Keratinocyte (primary cell): ENCODE measurements at regions not wholly inside any gene's neighbourhood (a gene's known extent, or its start where the extent isn't known, plus 50 kb on each side); places are given as distances from the start of the nearest gene placed in this dataset.

Experiments used
- DNase-seq: peaks from one replicate; pipeline ENCODE4 v3.0.0-alpha.2; 2011; ENCODE audit warnings: low read depth, missing footprints, low spot score
- FAIRE-seq: peaks from 2 replicates; lab custom pipeline; 2011; peaks lifted over from hg19 to GRCh38; lab: Jason Lieb, UNC
- H2AFZ ChIP-seq: 2 replicates; pipeline ENCODE4 v1.6.0; 2012; ENCODE audit warnings: low read length, control low read depth, inconsistent platforms; ENCODE audit not compliant: control insufficient read depth
- H3K27ac ChIP-seq: 2 replicates; pipeline ENCODE4 v1.5.1; 2011; ENCODE audit warnings: low read length; ENCODE audit not compliant: control insufficient read depth, insufficient read depth
- H3K27me3 ChIP-seq: 3 replicates; pipeline ENCODE4 v1.6.0; 2011; ENCODE audit warnings: low read length; ENCODE audit not compliant: control insufficient read depth, insufficient read depth; ENCODE audit errors: extremely low read depth
- H3K36me3 ChIP-seq, 2 experiments: 2 replicates in 1 of 2; 3 replicates in 1 of 2; pipeline ENCODE4 v1.5.1; 2011; ENCODE audit warnings: low read length in 2 of 2, mild to moderate bottlenecking in 1 of 2; ENCODE audit not compliant: control insufficient read depth in 2 of 2, insufficient read depth in 2 of 2; ENCODE audit errors: extremely low read depth in 1 of 2
- H3K4me1 ChIP-seq: 3 replicates; pipeline ENCODE4 v1.5.1; 2011; ENCODE audit warnings: low read length; ENCODE audit not compliant: control insufficient read depth, insufficient read depth; ENCODE audit errors: extremely low read depth
- H3K4me2 ChIP-seq: 3 replicates; pipeline ENCODE4 v1.6.0; 2011; ENCODE audit warnings: low read depth, low read length; ENCODE audit not compliant: control insufficient read depth, insufficient read depth; ENCODE audit errors: extremely low read depth
- H3K4me3 ChIP-seq, 3 experiments: fragments of 200-600 bp in 1 of 3; sonication (generic) in 1 of 3; 2 replicates in 2 of 3; 3 replicates in 1 of 3; pipeline ENCODE4 v1.5.1; 2011 to 2016; ENCODE audit warnings: low read length in 3 of 3, mild to moderate bottlenecking in 3 of 3, control low read depth in 2 of 3, inconsistent platforms in 1 of 3, low read depth in 1 of 3, mixed read lengths in 1 of 3, mixed run types in 1 of 3, moderate library complexity in 1 of 3; ENCODE audit not compliant: control insufficient read depth in 2 of 3, insufficient read depth in 2 of 3; ENCODE audit errors: extremely low read depth in 1 of 3
- H3K79me2 ChIP-seq: 2 replicates; pipeline ENCODE4 v1.6.0; 2012; ENCODE audit warnings: low read length; ENCODE audit not compliant: control insufficient read depth, insufficient read depth
- H3K9ac ChIP-seq: 3 replicates; pipeline ENCODE4 v1.6.0; 2011; ENCODE audit warnings: low read length; ENCODE audit not compliant: control insufficient read depth, insufficient read depth; ENCODE audit errors: extremely low read depth
- H3K9me1 ChIP-seq: 3 replicates; pipeline ENCODE4 v1.6.0; 2011; ENCODE audit warnings: low read length; ENCODE audit not compliant: control insufficient read depth, insufficient read depth; ENCODE audit errors: extremely low read depth
- H3K9me3 ChIP-seq: 2 replicates; pipeline ENCODE4 v1.5.1; 2012; ENCODE audit warnings: low read depth, low read length; ENCODE audit not compliant: control insufficient read depth
- H4K20me1 ChIP-seq: 3 replicates; pipeline ENCODE4 v1.6.0; 2011; ENCODE audit warnings: low read length; ENCODE audit not compliant: control insufficient read depth, insufficient read depth; ENCODE audit errors: extremely low read depth
- EZH2 ChIP-seq: IDR thresholded peaks from one replicate; pipeline ENCODE4 v1.6.1; 2012; ENCODE audit warnings: inconsistent platforms, mild to moderate bottlenecking, low read length, moderate library complexity
- dilution Hi-C: fragments of 300-500 bp; cut with MboI; formaldehyde crosslinking; loops from one replicate; pipeline ENCODE4 v1.7.0; 2020; ENCODE audit warnings: low sequenced_read_pairs; ENCODE audit not compliant: extremely low pct_ligation_motif_present
- TF ChIP-seq, protein P1 (sequence below), 3 experiments: IDR thresholded peaks in 1 of 3; conservative IDR thresholded peaks in 1 of 3; optimal IDR thresholded peaks in 1 of 3; 2 replicates in 2 of 3; 3 replicates in 1 of 3; pipeline versions ENCODE3 to v1.5.1; 2011; ENCODE audit warnings: low read length in 3 of 3, mild to moderate bottlenecking in 3 of 3, moderate library complexity in 2 of 3, control low read depth in 1 of 3, inconsistent platforms in 1 of 3; ENCODE audit not compliant: insufficient read depth in 2 of 3; ENCODE audit errors: extremely low read depth in 1 of 3

DNA sequence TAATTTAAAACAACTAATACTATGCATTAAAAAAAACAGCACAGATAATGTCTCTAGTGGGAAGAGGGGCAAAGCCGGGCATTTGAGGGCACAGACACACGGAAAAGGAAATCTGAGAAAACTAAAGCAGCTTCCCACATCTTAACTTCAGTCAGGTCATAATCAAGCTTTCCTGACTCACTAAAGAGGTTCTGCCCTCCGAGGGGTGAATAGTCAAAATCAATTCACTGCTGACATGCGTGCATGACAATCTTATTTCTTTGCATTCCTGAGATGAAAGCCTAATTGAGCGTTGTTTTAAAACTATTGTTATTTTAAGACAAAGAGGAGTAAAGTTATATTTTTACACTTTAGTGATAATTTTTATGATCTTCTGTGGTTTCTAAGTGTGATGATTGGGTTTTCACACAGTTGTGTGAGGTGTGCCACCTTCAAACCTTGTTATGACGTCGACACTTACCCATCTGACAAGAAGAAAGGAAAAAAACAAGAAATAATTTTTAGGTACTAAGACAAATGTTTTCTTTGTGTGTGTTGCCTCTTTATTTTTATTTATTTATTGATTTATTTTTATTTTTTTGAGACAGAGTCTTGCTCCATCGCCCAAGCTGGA, 90.9 kb downstream of the GATA6 start:
- dilution Hi-C loops, result no loop called here
- H3K36me3 ChIP-seq, result no peaks in the 10 kb centered on the region
- no peak overlapping the region for H3K4me2 ChIP-seq
- no peaks in the 10 kb centered on the region for H3K9me1 ChIP-seq
- DNase-seq, result no peak
- no peaks in the 10 kb centered on the region for H3K4me1 ChIP-seq
- H3K4me3 ChIP-seq, result no peak overlapping the region
- H3K27ac ChIP-seq, result no peak overlapping the region
- no peaks in the 10 kb centered on the region for H3K79me2 ChIP-seq
- H3K9ac ChIP-seq, result no peak overlapping the region
- no peak for TF ChIP-seq EZH2
- TF ChIP-seq, protein P1, sequence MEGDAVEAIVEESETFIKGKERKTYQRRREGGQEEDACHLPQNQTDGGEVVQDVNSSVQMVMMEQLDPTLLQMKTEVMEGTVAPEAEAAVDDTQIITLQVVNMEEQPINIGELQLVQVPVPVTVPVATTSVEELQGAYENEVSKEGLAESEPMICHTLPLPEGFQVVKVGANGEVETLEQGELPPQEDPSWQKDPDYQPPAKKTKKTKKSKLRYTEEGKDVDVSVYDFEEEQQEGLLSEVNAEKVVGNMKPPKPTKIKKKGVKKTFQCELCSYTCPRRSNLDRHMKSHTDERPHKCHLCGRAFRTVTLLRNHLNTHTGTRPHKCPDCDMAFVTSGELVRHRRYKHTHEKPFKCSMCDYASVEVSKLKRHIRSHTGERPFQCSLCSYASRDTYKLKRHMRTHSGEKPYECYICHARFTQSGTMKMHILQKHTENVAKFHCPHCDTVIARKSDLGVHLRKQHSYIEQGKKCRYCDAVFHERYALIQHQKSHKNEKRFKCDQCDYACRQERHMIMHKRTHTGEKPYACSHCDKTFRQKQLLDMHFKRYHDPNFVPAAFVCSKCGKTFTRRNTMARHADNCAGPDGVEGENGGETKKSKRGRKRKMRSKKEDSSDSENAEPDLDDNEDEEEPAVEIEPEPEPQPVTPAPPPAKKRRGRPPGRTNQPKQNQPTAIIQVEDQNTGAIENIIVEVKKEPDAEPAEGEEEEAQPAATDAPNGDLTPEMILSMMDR (optimal IDR thresholded peaks at IDR 0.05 in 1 of 3, IDR thresholded peaks at IDR 0.05 in 1 of 3, conservative IDR thresholded peaks at IDR 0.05 in 1 of 3; ENCODE audit: extremely low read depth in 1 of 3, insufficient read depth in 2 of 3, low read length in 3 of 3), result no peak
- no peak for FAIRE-seq
- no peaks in the 10 kb centered on the region for H3K27me3 ChIP-seq
- H3K9me3 ChIP-seq, result no peaks in the 10 kb centered on the region
- no peaks in the 10 kb centered on the region for H4K20me1 ChIP-seq
- H2AFZ ChIP-seq, result no peak overlapping the region

DNA sequence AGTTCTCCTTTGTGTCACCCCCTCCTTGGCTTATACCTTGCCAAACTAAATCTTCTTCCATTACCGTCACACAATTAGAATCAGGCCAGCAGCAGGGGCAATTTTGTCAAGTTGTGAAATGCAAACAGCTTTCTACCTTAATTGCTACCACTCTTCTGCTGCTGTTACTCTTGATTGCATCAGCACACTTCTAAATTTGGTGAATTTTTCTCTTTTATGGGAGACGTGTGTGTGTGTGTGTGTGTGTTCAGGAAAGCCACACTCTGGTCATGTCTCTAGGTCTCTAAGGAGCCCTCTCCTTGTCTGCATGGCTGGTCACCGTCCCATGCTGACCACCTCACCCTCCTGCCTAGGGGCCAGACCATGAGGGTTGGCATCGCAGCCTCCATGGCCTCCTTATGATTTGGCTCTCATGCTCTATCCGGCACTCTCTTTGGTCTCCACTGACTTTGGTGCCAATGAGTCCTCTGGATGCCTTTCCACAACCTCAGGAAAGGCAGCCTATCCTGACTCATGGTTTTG, 87.7 kb downstream of the GATA6 start:
- dilution Hi-C loops, result no loop called here
- Histone ChIP-seq H2AFZ (no peak overlapping the region), H3K4me2 (no peak overlapping the region), H3K27ac (no peak overlapping the region), H3K4me3 (no peak overlapping the region), H3K9me3 (no peaks in the 10 kb centered on the region), H3K36me3 (no peaks in the 10 kb centered on the region), H3K79me2 (no peaks in the 10 kb centered on the region), H4K20me1 (no peaks in the 10 kb centered on the region), H3K9ac (no peak overlapping the region), H3K4me1 (no peaks in the 10 kb centered on the region), H3K27me3 (peaks cover 3% of the 10 kb centered on the region), H3K9me1 (no peaks in the 10 kb centered on the region)
- DNase-seq (no peak), FAIRE-seq (no peak)
- TF ChIP-seq, protein P1 (optimal IDR thresholded peaks at IDR 0.05 in 1 of 3, IDR thresholded peaks at IDR 0.05 in 1 of 3, conservative IDR thresholded peaks at IDR 0.05 in 1 of 3; ENCODE audit: extremely low read depth in 1 of 3, insufficient read depth in 2 of 3, low read length in 3 of 3), result no peak
- no peak for TF ChIP-seq EZH2
